ENCODE measurements at regions not wholly inside any gene's neighbourhood (a gene's known extent, or its start where the extent isn't known, plus 50 kb on each side); places are given as distances from the start of the nearest gene placed in this dataset.

DNA sequence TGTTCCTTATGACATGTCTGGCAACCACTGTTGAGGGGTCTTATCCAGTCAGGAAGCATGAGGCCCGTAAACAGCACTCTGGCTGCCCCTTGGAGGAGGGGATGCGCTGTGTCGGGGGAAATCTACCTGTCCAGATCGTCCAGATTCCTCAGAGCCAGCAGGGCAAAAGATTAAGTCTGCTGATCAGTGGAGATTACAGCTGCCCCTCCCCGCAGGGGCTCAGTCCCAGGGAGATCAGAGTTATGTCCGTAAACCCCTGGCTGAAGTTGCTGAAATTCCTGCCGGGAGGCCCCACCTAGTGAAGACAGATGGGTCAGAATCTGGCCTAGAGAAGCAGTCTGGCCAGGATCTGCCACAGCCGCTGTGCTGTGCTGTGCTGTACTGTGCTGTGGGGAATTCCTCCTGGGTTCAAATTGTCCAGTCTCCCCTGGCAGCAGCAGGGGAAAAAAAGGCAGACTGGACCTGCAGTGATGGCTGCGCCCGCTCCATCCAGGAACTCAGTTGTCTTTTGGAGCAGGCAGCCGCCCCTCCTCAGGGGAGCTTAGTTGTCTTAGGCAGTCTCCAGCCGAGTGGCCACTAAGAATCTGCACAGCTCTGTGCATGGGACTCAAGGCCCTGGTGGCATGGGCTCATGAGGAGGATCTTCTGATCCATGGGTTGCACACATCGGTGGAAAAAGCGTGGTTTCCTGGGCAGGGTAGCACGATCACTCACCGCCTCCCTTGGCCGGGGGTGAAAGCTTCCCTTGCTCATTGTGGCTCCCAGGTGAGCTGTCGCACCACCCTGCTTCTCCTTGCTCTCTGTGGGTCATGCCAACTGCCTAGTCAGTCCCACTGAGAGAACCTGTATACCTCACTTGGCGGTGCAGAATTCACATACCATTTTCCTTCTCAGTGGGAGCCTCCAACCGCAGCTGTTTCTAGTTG lies 1368.8 kb upstream of the ADGRB3 start:
- Histone ChIP-seq H3K4me3 (ENCODE audit: low read length) (no peak overlapping the region), H2AFZ (ENCODE audit: low read length) (no peak overlapping the region)

DNA sequence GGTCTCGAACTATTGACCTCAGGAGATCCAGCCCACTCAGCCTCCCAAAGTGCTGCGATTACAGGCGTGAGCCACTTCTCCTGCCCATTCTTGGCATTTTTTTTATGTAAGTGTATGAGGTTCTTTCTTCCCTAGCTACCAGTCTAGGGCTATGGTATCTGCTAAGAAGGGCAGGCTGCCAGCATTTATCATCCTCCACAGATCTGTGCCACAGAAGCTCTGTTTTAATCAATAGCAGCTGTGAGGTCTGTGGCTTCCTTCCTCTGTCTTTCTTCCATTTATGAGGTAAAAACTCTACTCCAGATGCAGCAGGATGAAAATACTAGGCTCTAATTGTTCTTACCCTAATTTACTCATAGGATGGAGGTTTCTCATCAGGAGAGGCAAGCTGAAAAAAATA lies 1382.4 kb upstream of the ADGRB3 start:
- Histone ChIP-seq H3K4me1 (ENCODE audit: low read length) (no peaks in the 10 kb centered on the region), H3F3A (ENCODE audit: insufficient read depth, low read length) (no peaks in the 10 kb centered on the region), H3K9me2 (replicated peaks; ENCODE audit: insufficient read depth, low read length) (no peaks in the 10 kb centered on the region), H3K9me3 (replicated peaks; ENCODE audit: insufficient read depth, low read length) (no peaks in the 10 kb centered on the region), H3K36me3 (replicated peaks; ENCODE audit: insufficient read depth, low read length) (no peaks in the 10 kb centered on the region), H3K4me2 (ENCODE audit: low read depth, low read length) (no peak overlapping the region), H3K27ac (ENCODE audit: low read length) (no peak overlapping the region), H2AFZ (ENCODE audit: low read length) (no peak overlapping the region), H4K20me1 (ENCODE audit: insufficient read depth, low read length) (no peaks in the 10 kb centered on the region), H3K9ac (ENCODE audit: low read length) (no peak overlapping the region), H3K27me3 (replicated peaks; ENCODE audit: insufficient read depth, low read length) (no peaks in the 10 kb centered on the region), H3K4me3 (ENCODE audit: low read length) (no peak overlapping the region), H3K79me2 (ENCODE audit: low read length) (no peaks in the 10 kb centered on the region)
- TF ChIP-seq EZH2phosphoT487 (IDR thresholded peaks at IDR 0.05; ENCODE audit: low read length) = no peak
- TF ChIP-seq, protein P1, sequence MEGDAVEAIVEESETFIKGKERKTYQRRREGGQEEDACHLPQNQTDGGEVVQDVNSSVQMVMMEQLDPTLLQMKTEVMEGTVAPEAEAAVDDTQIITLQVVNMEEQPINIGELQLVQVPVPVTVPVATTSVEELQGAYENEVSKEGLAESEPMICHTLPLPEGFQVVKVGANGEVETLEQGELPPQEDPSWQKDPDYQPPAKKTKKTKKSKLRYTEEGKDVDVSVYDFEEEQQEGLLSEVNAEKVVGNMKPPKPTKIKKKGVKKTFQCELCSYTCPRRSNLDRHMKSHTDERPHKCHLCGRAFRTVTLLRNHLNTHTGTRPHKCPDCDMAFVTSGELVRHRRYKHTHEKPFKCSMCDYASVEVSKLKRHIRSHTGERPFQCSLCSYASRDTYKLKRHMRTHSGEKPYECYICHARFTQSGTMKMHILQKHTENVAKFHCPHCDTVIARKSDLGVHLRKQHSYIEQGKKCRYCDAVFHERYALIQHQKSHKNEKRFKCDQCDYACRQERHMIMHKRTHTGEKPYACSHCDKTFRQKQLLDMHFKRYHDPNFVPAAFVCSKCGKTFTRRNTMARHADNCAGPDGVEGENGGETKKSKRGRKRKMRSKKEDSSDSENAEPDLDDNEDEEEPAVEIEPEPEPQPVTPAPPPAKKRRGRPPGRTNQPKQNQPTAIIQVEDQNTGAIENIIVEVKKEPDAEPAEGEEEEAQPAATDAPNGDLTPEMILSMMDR (IDR thresholded peaks at IDR 0.05; ENCODE audit: low read length) = no peak
- no peak for TF ChIP-seq EZH2 (optimal IDR thresholded peaks at IDR 0.05; ENCODE audit: low read depth, low read length)
- no peak for DNase-seq

More for the DNA sequence above, 1368.8 kb upstream of the ADGRB3 start:
- Histone ChIP-seq H3K27me3 (replicated peaks; ENCODE audit: insufficient read depth, low read length) (no peaks in the 10 kb centered on the region), H3K36me3 (replicated peaks; ENCODE audit: insufficient read depth, low read length) (no peaks in the 10 kb centered on the region), H3K27ac (ENCODE audit: low read length) (no peak overlapping the region), H3K79me2 (ENCODE audit: low read length) (no peaks in the 10 kb centered on the region), H4K20me1 (ENCODE audit: insufficient read depth, low read length) (no peaks in the 10 kb centered on the region), H3K9me3 (replicated peaks; ENCODE audit: insufficient read depth, low read length) (no peaks in the 10 kb centered on the region), H3K4me2 (ENCODE audit: low read depth, low read length) (no peak overlapping the region), H3K9me2 (replicated peaks; ENCODE audit: insufficient read depth, low read length) (no peaks in the 10 kb centered on the region), H3F3A (ENCODE audit: insufficient read depth, low read length) (no peaks in the 10 kb centered on the region), H3K4me1 (ENCODE audit: low read length) (no peaks in the 10 kb centered on the region), H3K9ac (ENCODE audit: low read length) (no peak overlapping the region)
- no peak for DNase-seq
- TF ChIP-seq EZH2phosphoT487 (IDR thresholded peaks at IDR 0.05; ENCODE audit: low read length) (no peak), EZH2 (optimal IDR thresholded peaks at IDR 0.05; ENCODE audit: low read depth, low read length) (no peak)
- TF ChIP-seq, protein P1 (IDR thresholded peaks at IDR 0.05; ENCODE audit: low read length) = no peak

DNA sequence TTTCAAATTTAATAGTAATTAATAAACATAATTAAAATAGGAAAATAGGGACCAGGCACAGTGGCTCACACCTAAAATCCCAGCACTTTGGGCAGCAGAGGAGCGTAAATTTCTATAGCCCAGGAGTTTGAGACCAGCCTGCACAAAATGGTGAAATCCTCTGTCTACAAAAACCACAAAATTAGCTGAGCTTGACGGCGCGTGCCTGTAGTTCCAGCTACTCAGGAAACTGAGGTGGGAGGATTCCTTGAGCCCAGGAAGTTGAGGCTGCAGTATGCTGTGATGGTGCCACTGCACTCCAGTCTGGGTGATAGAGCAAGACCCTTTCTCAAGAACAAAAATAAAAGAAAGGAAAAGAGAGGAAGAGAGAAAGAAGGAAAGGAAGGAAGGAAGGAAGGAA lies 1387.0 kb upstream of the ADGRB3 start:
- Histone ChIP-seq H3F3A (ENCODE audit: insufficient read depth, low read length) (no peaks in the 10 kb centered on the region), H3K79me2 (ENCODE audit: low read length) (no peaks in the 10 kb centered on the region), H3K36me3 (replicated peaks; ENCODE audit: insufficient read depth, low read length) (no peaks in the 10 kb centered on the region), H3K4me3 (ENCODE audit: low read length) (no peak overlapping the region), H3K27me3 (replicated peaks; ENCODE audit: insufficient read depth, low read length) (no peaks in the 10 kb centered on the region), H3K9me3 (replicated peaks; ENCODE audit: insufficient read depth, low read length) (no peaks in the 10 kb centered on the region), H2AFZ (ENCODE audit: low read length) (no peak overlapping the region), H3K9ac (ENCODE audit: low read length) (no peak overlapping the region), H3K4me1 (ENCODE audit: low read length) (no peaks in the 10 kb centered on the region), H3K27ac (ENCODE audit: low read length) (no peak overlapping the region), H3K9me2 (replicated peaks; ENCODE audit: insufficient read depth, low read length) (no peaks in the 10 kb centered on the region), H3K4me2 (ENCODE audit: low read depth, low read length) (no peak overlapping the region), H4K20me1 (ENCODE audit: insufficient read depth, low read length) (no peaks in the 10 kb centered on the region)
- TF ChIP-seq EZH2 (optimal IDR thresholded peaks at IDR 0.05; ENCODE audit: low read depth, low read length) (no peak), EZH2phosphoT487 (IDR thresholded peaks at IDR 0.05; ENCODE audit: low read length) (no peak)
- TF ChIP-seq, protein P1 (IDR thresholded peaks at IDR 0.05; ENCODE audit: low read length) = no peak
- DNase-seq = no peak
